CD8-positive, alpha-beta memory T cell (primary cell): ENCODE measurements at regions not wholly inside any gene's neighbourhood (a gene's known extent, or its start where the extent isn't known, plus 50 kb on each side); places are given as distances from the start of the nearest gene placed in this dataset.

Experiments
- CTCF ChIA-PET: fragments of 350-600 bp; sonication (Branson Sonifier 250); formaldehyde crosslinking; loops from one replicate; lab custom pipeline; 2021; ENCODE audit warnings: antibody characterized with exemption; lab: Charles Lee
- POLR2A ChIA-PET: fragments of 350-600 bp; sonication (Branson Sonifier 250); formaldehyde crosslinking; loops from one replicate; lab custom pipeline; 2021; ENCODE audit warnings: antibody characterized with exemption; lab: Charles Lee
- DNase-seq, 5 donors: peaks; one replicate each; pipeline versions ENCODE4 v3.0.0 to v3.0.0-alpha.2; 2020 to 2022; ENCODE audit warnings: mixed read lengths in 1 of 5
- H3K27ac ChIP-seq: one replicate; pipeline ENCODE4 v1.7.0; 2013; ENCODE audit warnings: low read depth, mild to moderate bottlenecking, low read length, moderate library complexity
- H3K27me3 ChIP-seq: 2 replicates; pipeline ENCODE4 v1.7.0; 2013; ENCODE audit warnings: low read length, mild to moderate bottlenecking; ENCODE audit not compliant: insufficient read depth, poor library complexity, severe bottlenecking
- H3K36me3 ChIP-seq: 2 replicates; pipeline ENCODE4 v1.7.0; 2013; ENCODE audit warnings: mild to moderate bottlenecking, low read length, moderate library complexity; ENCODE audit not compliant: insufficient read depth
- H3K4me1 ChIP-seq: 2 replicates; pipeline ENCODE4 v1.7.0; 2013; ENCODE audit warnings: mild to moderate bottlenecking, low read length, moderate library complexity; ENCODE audit not compliant: insufficient read depth
- H3K4me3 ChIP-seq: 2 replicates; pipeline ENCODE4 v1.7.0; 2013; ENCODE audit warnings: mild to moderate bottlenecking, low read length
- H3K9me3 ChIP-seq: 2 replicates; pipeline ENCODE4 v1.7.0; 2013; ENCODE audit warnings: mild to moderate bottlenecking, low read length
- H3K27ac Mint-ChIP-seq, 8 donors: one replicate each; pipeline ENCODE4 v1.8.0; 2020 to 2021; ENCODE audit warnings: mixed read lengths in 8 of 8, mild to moderate bottlenecking in 6 of 8, inconsistent platforms in 3 of 8, moderate library complexity in 3 of 8
- H3K27me3 Mint-ChIP-seq, 2 donors: one replicate each; pipeline ENCODE4 v1.8.0; 2020 to 2021; ENCODE audit warnings: mixed read lengths in 2 of 2, mild to moderate bottlenecking in 1 of 2, moderate library complexity in 1 of 2
- H3K36me3 Mint-ChIP-seq, 3 donors: one replicate each; pipeline ENCODE4 v1.8.0; 2020 to 2021; ENCODE audit warnings: mixed read lengths in 3 of 3, inconsistent platforms in 1 of 3, mild to moderate bottlenecking in 1 of 3
- H3K4me1 Mint-ChIP-seq, 3 donors: one replicate each; pipeline ENCODE4 v1.8.0; 2020 to 2021; ENCODE audit warnings: mixed read lengths in 3 of 3, inconsistent platforms in 1 of 3, mild to moderate bottlenecking in 1 of 3
- H3K4me3 Mint-ChIP-seq, 7 donors: one replicate each; pipeline ENCODE4 v1.8.0; 2020 to 2021; ENCODE audit warnings: mixed read lengths in 7 of 7, mild to moderate bottlenecking in 6 of 7, moderate library complexity in 4 of 7, inconsistent platforms in 2 of 7
- H3K9me3 Mint-ChIP-seq, 5 donors: one replicate each; pipeline ENCODE4 v1.8.0; 2020 to 2022; ENCODE audit warnings: mixed read lengths in 5 of 5, mild to moderate bottlenecking in 3 of 5, moderate library complexity in 2 of 5, inconsistent platforms in 1 of 5

DNA sequence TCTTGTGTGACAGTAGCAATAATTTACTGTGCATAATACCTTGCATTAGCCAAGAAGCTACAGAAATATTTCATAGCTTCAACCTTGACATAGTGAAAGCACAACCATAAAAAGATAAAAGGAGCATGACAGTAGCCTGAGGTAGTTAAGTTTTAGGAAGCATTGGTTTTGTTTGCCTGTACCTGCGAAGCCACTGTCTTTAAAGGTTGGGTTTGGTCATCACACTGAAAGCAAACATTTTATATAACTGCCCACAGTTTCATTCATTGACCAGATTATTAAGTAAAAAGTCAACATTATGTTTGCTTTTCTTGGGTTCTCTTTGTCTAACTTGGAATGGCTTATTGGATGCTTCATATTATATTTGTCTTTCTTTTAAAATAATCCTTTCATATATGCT, 450.1 kb upstream of the IL12A start:
- DNase-seq, result no peak
- no peak overlapping the region for H3K27ac Mint-ChIP-seq
- CTCF ChIA-PET, result no interaction called here
- H3K4me3 Mint-ChIP-seq, result no peak overlapping the region
- no peaks in the 10 kb centered on the region for H3K36me3 Mint-ChIP-seq
- Histone ChIP-seq H3K4me3 (no peak overlapping the region), H3K4me1 (no peaks in the 10 kb centered on the region), H3K27me3 (no peaks in the 10 kb centered on the region), H3K9me3 (no peaks in the 10 kb centered on the region), H3K36me3 (no peaks in the 10 kb centered on the region), H3K27ac (no peak overlapping the region)
- no peaks in the 10 kb centered on the region for H3K4me1 Mint-ChIP-seq
- POLR2A ChIA-PET, result no interaction called here
- no peaks in the 10 kb centered on the region for H3K27me3 Mint-ChIP-seq
- peaks cover 0 to 3% (median 0%) of the 10 kb centered on the region in 5 donors for H3K9me3 Mint-ChIP-seq

GRCh38 chr3:159540882-159541495, 447.6 kb upstream of the IL12A start:
- Mint-ChIP-seq H3K9me3 (no peaks in the 10 kb centered on the region), H3K4me3 (no peak overlapping the region), H3K4me1 (no peaks in the 10 kb centered on the region), H3K36me3 (no peaks in the 10 kb centered on the region), H3K27ac (peak overlapping the region in 1 of 8 donors; percentile 1), H3K27me3 (no peaks in the 10 kb centered on the region)
- CTCF ChIA-PET, result no interaction called here
- H3K4me3 ChIP-seq, result no peak overlapping the region
- no peaks in the 10 kb centered on the region for H3K27me3 ChIP-seq
- no peak overlapping the region for H3K27ac ChIP-seq
- POLR2A ChIA-PET, result no interaction called here
- no peaks in the 10 kb centered on the region for H3K9me3 ChIP-seq
- H3K36me3 ChIP-seq, result no peaks in the 10 kb centered on the region
- no peak for DNase-seq
- H3K4me1 ChIP-seq, result no peaks in the 10 kb centered on the region

- Mint-ChIP-seq H3K27me3 (no peaks in the 10 kb centered on the region), H3K36me3 (no peaks in the 10 kb centered on the region), H3K4me3 (no peak overlapping the region), H3K4me1 (no peaks in the 10 kb centered on the region), H3K27ac (no peak overlapping the region), H3K9me3 (peaks cover 0 to 11% (median 3%) of the 10 kb centered on the region in 5 donors)
- no peaks in the 10 kb centered on the region for H3K36me3 ChIP-seq
- no peak overlapping the region for H3K4me3 ChIP-seq
- CTCF ChIA-PET, result no interaction called here
- no peaks in the 10 kb centered on the region for H3K27me3 ChIP-seq
- H3K9me3 ChIP-seq, result no peaks in the 10 kb centered on the region
- no peak for DNase-seq
- H3K27ac ChIP-seq, result no peak overlapping the region
- POLR2A ChIA-PET, result no interaction called here
- H3K4me1 ChIP-seq, result no peaks in the 10 kb centered on the region
Measured at GRCh38 chr3:159548675-159549335, 439.8 kb upstream of the IL12A start.

DNA sequence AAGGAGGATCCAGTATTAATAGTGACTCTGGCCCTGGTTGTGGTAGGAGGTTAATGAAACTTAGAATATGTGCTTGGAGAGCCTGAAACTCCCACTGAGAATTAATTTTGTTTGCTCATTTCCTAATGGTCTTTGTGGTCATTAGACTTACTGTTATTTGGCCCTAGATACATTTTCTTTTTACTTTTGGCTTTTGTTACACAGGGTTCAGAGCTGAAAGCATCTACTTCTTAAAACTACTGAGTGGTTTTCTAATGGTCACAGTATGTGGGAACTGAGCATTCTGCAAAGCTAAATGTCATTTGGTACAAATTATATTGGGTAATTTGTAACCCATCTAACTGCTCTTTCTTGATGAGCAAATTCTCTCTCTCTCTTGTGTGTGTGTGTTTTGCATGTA, 433.4 kb upstream of the IL12A start:
- peaks cover 1 to 3% (median 2%) of the 10 kb centered on the region in 5 donors for H3K9me3 Mint-ChIP-seq
- Histone ChIP-seq H3K36me3 (no peaks in the 10 kb centered on the region), H3K4me1 (no peaks in the 10 kb centered on the region), H3K4me3 (no peak overlapping the region), H3K9me3 (no peaks in the 10 kb centered on the region), H3K27ac (no peak overlapping the region), H3K27me3 (no peaks in the 10 kb centered on the region)
- H3K27me3 Mint-ChIP-seq, result no peaks in the 10 kb centered on the region
- POLR2A ChIA-PET, result no interaction called here
- no peak for DNase-seq
- no peak overlapping the region for H3K4me3 Mint-ChIP-seq
- no peaks in the 10 kb centered on the region for H3K36me3 Mint-ChIP-seq
- CTCF ChIA-PET, result no interaction called here
- no peak overlapping the region for H3K27ac Mint-ChIP-seq
- no peaks in the 10 kb centered on the region for H3K4me1 Mint-ChIP-seq

GRCh38 chr3:159559771-159560170, 428.9 kb upstream of the IL12A start:
- no peaks in the 10 kb centered on the region for H3K4me1 Mint-ChIP-seq
- DNase-seq, result no peak
- no peaks in the 10 kb centered on the region for H3K36me3 Mint-ChIP-seq
- Histone ChIP-seq H3K4me1 (no peaks in the 10 kb centered on the region), H3K9me3 (no peaks in the 10 kb centered on the region), H3K4me3 (no peak overlapping the region), H3K27me3 (no peaks in the 10 kb centered on the region), H3K27ac (no peak overlapping the region), H3K36me3 (no peaks in the 10 kb centered on the region)
- no peak overlapping the region for H3K27ac Mint-ChIP-seq
- ChIA-PET CTCF (no interaction called here), POLR2A (no interaction called here)
- H3K4me3 Mint-ChIP-seq, result no peak overlapping the region
- no peaks in the 10 kb centered on the region for H3K27me3 Mint-ChIP-seq
- peaks cover 1 to 5% (median 3%) of the 10 kb centered on the region in 5 donors for H3K9me3 Mint-ChIP-seq

DNA sequence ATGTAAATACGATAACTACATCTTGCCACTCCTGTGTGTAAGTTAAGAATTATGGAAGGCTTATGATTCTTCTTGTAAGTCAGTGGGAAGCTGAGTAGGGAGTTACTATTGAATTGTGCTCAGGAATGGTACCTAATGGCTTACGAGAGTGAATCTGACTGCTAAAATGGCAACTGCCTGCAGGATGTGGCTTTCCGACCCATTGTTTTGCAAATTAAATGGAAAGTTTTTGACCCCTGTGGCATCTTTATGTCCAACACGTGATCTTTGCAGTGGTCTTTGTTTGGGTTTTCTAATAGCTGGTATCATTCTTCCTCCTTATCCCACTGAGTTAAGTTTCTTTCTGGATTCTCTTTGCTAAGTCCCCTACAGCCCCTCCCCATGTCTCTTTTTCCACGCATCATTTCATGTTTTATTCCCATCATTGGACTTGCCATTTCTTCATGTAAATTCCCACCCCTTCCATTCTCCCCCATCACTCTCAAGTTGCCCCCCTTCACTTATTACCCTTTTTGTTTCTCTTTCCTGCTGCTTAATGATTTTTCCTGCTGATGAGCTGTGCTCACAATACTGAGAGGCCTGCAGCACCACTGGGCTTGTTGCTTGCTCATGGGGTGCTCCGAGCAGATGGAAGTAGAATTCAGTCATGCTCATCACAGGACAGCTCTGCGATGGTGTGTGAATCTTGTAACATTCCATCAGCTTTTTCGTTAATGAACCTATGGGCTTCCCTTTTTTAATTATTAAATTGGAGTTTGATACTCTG, 428.2 kb upstream of the IL12A start:
- Histone ChIP-seq H3K27ac (no peak overlapping the region), H3K27me3 (no peaks in the 10 kb centered on the region), H3K9me3 (no peaks in the 10 kb centered on the region), H3K36me3 (no peaks in the 10 kb centered on the region), H3K4me3 (no peak overlapping the region), H3K4me1 (no peaks in the 10 kb centered on the region)
- ChIA-PET POLR2A (no interaction called here), CTCF (no interaction called here)
- no peaks in the 10 kb centered on the region for H3K27me3 Mint-ChIP-seq
- peaks cover 1 to 5% (median 3%) of the 10 kb centered on the region in 5 donors for H3K9me3 Mint-ChIP-seq
- no peaks in the 10 kb centered on the region for H3K4me1 Mint-ChIP-seq
- H3K36me3 Mint-ChIP-seq, result no peaks in the 10 kb centered on the region
- no peak overlapping the region for H3K4me3 Mint-ChIP-seq
- DNase-seq, result no peak
- no peak overlapping the region for H3K27ac Mint-ChIP-seq

DNA sequence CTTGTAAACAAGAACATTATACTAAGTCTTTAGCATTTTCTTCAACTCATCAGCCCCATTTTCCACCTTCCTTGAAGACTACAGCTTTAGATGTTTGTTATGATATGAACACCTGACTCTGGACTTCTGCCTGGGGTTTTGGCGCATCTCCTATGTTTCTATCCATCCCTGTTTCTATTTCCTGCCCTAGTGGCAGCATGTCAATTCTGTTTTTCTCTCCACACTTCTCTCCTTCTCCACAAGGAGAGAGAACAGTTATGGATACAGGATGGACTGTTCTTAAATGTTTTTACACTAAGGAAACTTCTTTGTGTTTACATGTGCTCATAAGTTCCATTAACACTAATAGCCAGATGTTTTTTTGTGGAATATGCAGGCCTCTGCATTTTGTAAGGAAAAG, 423.3 kb upstream of the IL12A start:
- H3K27ac Mint-ChIP-seq, result no peak overlapping the region
- DNase-seq, result no peak
- H3K9me3 Mint-ChIP-seq, result peaks cover 0 to 5% (median 3%) of the 10 kb centered on the region in 5 donors
- Histone ChIP-seq H3K27me3 (no peaks in the 10 kb centered on the region), H3K27ac (no peak overlapping the region), H3K4me1 (no peaks in the 10 kb centered on the region), H3K36me3 (no peaks in the 10 kb centered on the region), H3K9me3 (no peaks in the 10 kb centered on the region), H3K4me3 (no peak overlapping the region)
- ChIA-PET CTCF (no interaction called here), POLR2A (no interaction called here)
- H3K27me3 Mint-ChIP-seq, result no peaks in the 10 kb centered on the region
- H3K4me3 Mint-ChIP-seq, result no peak overlapping the region
- no peaks in the 10 kb centered on the region for H3K4me1 Mint-ChIP-seq
- H3K36me3 Mint-ChIP-seq, result no peaks in the 10 kb centered on the region

DNA sequence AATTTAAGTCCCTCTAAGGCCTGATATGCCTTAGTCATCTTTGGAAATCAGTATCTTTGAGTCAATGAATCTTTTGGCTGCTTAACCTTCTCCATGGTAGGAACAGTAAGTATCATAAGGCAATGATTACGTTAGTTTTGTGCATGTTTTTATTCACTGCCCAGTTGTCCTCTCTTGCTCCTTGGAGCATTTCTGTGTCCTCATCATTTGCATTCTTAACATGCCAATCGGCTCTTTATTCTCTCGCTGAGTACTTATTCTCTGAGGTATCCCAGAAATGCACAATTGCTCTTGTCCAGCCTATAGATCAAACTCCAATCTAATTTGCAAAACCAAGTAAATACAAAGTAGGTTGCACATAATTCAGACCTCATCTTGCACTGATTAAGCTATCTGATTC, 405.0 kb upstream of the IL12A start:
- DNase-seq, result no peak
- Histone ChIP-seq H3K36me3 (no peaks in the 10 kb centered on the region), H3K4me3 (no peak overlapping the region), H3K27ac (no peak overlapping the region), H3K4me1 (no peaks in the 10 kb centered on the region), H3K9me3 (no peaks in the 10 kb centered on the region), H3K27me3 (no peaks in the 10 kb centered on the region)
- Mint-ChIP-seq H3K36me3 (no peaks in the 10 kb centered on the region), H3K9me3 (peaks cover 0 to 6% (median 1%) of the 10 kb centered on the region in 5 donors), H3K4me1 (no peaks in the 10 kb centered on the region), H3K27me3 (no peaks in the 10 kb centered on the region), H3K4me3 (no peak overlapping the region), H3K27ac (no peak overlapping the region)
- POLR2A ChIA-PET, result no interaction called here
- CTCF ChIA-PET, result no interaction called here
